Choroid plexus epithelial cell (primary cell): ENCODE measurements at regions not wholly inside any gene's neighbourhood (a gene's known extent, or its start where the extent isn't known, plus 50 kb on each side); places are given as distances from the start of the nearest gene placed in this dataset.

Source experiments
- DNase-seq: peaks from one replicate; pipeline ENCODE4 v3.0.0-alpha.2; 2010; ENCODE audit warnings: low read depth
- H3K4me3 ChIP-seq: 2 replicates; pipeline ENCODE4 v1.5.1; 2011; ENCODE audit warnings: low read depth, mild to moderate bottlenecking, control low read depth, low read length, moderate library complexity
- TF ChIP-seq, protein P1 (sequence below): conservative IDR thresholded peaks from 2 replicates; pipeline ENCODE4 v1.5.1; 2011; ENCODE audit warnings: low read depth, mild to moderate bottlenecking, control low read depth, inconsistent platforms, low read length, moderate library complexity

DNA sequence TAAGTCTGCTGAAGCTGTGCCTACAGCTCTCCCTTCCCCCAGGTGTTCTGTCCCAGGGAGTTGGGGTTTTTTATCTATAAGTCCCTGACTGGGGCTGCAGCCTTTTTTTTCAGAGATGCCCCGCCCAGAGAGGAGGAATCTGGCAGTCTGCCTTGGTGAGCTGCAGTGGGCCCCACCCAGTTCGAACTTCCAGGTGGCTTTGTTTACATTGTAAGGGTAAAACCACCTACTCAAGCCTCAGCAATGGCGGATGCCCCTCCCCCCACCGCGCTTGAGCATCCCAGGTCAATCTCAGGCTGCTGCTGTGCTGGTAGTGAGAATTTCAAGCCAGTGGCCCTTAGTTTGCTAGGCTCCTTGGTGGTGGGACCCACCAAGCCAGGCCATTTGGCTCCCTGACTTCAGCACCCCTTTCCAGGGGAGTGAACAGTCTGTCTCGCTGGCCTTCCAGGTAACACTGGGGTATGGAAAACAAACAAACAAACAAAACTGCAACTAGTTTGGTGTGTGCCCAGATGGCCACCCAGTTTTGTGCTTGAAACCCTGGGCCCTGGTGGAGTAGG, 189.4 kb downstream of the MFSD1 start:
- TF ChIP-seq, protein P1, sequence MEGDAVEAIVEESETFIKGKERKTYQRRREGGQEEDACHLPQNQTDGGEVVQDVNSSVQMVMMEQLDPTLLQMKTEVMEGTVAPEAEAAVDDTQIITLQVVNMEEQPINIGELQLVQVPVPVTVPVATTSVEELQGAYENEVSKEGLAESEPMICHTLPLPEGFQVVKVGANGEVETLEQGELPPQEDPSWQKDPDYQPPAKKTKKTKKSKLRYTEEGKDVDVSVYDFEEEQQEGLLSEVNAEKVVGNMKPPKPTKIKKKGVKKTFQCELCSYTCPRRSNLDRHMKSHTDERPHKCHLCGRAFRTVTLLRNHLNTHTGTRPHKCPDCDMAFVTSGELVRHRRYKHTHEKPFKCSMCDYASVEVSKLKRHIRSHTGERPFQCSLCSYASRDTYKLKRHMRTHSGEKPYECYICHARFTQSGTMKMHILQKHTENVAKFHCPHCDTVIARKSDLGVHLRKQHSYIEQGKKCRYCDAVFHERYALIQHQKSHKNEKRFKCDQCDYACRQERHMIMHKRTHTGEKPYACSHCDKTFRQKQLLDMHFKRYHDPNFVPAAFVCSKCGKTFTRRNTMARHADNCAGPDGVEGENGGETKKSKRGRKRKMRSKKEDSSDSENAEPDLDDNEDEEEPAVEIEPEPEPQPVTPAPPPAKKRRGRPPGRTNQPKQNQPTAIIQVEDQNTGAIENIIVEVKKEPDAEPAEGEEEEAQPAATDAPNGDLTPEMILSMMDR: no peak
- H3K4me3 ChIP-seq: no peak overlapping the region
- no peak for DNase-seq

DNA sequence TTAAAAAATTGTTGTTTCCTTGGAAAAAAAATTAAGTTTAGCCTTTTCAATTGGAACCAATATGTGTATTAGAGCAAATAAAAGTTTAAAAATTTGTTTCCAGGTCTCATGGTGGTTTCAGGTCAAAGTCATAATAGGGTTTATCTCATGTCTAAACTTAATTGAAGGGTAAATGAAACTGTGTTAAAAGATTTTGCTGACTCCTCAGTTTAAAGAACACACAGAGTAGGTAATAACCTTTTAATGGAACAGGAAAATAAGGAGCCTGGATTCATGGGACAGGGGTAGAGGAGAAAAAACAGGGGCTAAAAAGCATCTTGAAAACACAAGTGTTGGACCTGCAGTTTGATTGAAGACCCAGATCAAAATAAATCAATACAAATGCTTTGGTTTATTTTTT, 190.6 kb downstream of the MFSD1 start:
- DNase-seq: no peak
- TF ChIP-seq, protein P1: no peak
- no peak overlapping the region for H3K4me3 ChIP-seq

DNA sequence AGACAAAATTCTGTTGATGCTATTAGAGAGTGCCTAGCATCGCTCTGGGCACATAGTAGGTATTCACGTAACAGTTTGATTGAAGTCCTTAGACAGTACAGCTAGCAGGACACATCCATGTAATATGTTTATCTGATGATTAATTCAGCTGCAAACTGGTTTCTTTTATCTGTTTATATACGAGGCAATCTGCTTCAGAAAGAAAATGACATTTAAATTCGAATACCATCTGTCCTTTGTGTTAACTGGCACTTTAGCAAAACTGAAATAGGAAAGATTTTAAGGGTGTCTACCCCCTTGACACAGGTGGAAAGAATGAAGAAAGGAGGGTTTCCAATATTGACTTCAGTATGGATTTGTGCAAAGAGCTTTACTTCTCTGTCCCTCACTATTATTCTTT, 192.5 kb downstream of the MFSD1 start:
- no peak for DNase-seq
- H3K4me3 ChIP-seq: no peak overlapping the region
- TF ChIP-seq, protein P1: no peak

DNA sequence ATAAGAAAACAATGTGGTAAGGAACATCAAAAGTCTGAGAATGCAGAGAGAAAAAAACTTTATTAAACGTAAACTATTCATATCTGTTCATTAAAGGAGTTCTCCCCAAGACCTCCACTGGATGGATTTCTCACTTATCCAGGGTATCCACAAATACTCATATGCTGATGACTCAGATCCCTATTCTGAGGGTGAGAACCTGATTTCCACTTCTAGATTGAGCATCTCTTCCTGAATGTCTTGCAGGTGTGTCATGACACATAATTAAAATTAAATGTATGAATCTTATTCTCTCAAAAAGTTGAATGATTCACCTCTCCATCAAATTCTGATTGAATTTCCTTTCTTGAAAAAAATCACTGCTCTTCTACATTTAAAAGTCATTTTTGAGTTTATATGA, 199.9 kb downstream of the MFSD1 start:
- TF ChIP-seq, protein P1: no peak
- DNase-seq: no peak
- H3K4me3 ChIP-seq: no peak overlapping the region

DNA sequence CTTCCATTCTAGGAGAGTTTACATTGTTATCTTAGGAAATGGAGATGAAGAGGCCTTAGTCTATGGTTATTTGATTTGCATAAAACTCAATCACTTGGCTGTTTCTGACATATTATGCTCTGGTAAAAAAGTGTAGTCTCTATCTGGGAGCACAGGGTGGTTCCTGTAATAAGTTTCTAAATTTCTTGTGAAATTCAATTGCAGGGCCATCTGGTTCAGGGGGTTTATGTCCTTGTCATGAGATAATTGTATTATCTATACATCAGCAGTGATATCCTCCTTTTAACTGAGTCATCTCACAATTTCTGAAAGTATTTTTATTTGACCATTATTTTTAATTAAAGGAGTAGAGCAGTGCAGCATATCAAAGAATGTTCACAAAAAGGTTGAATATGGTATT, 203.3 kb downstream of the MFSD1 start:
- no peak overlapping the region for H3K4me3 ChIP-seq
- no peak for DNase-seq
- TF ChIP-seq, protein P1: no peak

DNA sequence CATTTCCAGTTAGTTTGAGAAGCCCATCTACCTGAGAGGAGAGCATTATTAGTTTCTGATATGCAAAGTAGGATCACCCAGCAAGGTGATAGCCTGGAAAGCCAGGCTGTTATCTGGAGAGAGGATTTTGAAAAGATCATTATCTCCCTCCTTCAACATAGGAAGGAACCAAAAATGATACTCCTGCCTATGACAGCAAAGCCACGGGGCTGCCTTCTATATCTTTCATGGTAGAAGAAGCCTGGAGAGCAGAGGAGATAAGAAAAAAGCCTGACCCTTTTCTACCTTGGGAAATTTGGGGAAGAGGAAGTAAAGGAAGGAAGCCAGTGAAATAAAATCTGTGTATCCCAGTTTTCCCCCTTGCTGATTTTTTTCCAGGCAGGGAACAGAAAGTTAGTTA, 205.5 kb downstream of the MFSD1 start:
- no peak for DNase-seq
- TF ChIP-seq, protein P1: no peak
- no peak overlapping the region for H3K4me3 ChIP-seq

DNA sequence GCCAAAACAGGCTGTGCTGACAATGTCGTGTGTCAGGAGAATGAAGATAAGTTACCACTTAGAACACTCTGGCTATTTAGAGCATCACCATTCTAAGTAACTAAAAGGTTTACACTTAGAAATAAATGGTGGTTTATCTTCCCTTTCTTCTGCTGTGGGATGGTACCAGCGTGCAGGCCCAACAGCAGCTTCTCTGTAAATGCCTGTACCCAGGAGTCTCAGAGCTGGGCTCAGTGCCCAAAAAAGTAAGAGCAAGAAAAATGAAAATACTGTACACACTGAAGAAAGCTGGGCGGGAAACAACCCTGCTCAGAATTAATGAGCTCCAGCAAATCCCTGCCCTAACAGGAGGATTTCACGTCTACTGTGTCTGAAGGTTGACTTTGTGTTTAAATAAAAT, 206.5 kb downstream of the MFSD1 start:
- no peak overlapping the region for H3K4me3 ChIP-seq
- TF ChIP-seq, protein P1: no peak
- no peak for DNase-seq
